ENCODE measurements at regions not wholly inside any gene's neighbourhood (a gene's known extent, or its start where the extent isn't known, plus 50 kb on each side); places are given as distances from the start of the nearest gene placed in this dataset.

DNA sequence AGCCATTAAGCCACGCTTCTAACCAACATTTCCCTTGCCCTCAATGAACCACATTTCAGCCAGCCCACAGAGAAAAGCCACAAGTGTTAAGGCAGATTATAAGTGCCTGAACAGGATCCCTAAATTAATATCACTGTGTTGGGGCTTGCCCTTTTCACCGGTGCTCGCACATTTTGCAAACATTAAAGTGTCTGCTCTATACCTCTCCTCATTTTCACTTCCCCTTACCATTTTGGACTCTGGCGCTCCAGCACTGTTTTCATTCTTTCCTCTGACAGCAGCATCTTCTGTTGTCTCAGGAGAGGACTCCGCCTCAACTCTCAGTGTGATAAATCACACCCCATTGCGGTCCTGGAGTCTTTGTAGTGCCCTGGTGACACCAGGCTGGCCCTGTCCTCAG, 274.2 kb downstream of the BAMBI start:
- TF ChIP-seq, protein P1, sequence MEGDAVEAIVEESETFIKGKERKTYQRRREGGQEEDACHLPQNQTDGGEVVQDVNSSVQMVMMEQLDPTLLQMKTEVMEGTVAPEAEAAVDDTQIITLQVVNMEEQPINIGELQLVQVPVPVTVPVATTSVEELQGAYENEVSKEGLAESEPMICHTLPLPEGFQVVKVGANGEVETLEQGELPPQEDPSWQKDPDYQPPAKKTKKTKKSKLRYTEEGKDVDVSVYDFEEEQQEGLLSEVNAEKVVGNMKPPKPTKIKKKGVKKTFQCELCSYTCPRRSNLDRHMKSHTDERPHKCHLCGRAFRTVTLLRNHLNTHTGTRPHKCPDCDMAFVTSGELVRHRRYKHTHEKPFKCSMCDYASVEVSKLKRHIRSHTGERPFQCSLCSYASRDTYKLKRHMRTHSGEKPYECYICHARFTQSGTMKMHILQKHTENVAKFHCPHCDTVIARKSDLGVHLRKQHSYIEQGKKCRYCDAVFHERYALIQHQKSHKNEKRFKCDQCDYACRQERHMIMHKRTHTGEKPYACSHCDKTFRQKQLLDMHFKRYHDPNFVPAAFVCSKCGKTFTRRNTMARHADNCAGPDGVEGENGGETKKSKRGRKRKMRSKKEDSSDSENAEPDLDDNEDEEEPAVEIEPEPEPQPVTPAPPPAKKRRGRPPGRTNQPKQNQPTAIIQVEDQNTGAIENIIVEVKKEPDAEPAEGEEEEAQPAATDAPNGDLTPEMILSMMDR (IDR thresholded peaks at IDR 0.05) = no peak
- TF ChIP-seq POLR2A (IDR thresholded peaks at IDR 0.05) (no peak), POLR2AphosphoS5 (IDR thresholded peaks at IDR 0.05) (no peak)
